KMS-11 (cell line): ENCODE measurements at regions not wholly inside any gene's neighbourhood (a gene's known extent, or its start where the extent isn't known, plus 50 kb on each side); places are given as distances from the start of the nearest gene placed in this dataset.

ENCODE experiments used
- H2AFZ ChIP-seq: fragments of 200-600 bp; sonication (generic); 2 replicates; pipeline ENCODE4 v1.6.1; 2016; ENCODE audit warnings: antibody characterized with exemption, mixed run types, low read depth
- H3K27ac ChIP-seq: fragments of 200-600 bp; sonication (generic); 2 replicates; pipeline ENCODE4 v1.6.1; 2016; ENCODE audit warnings: mild to moderate bottlenecking, mixed run types
- H3K27me3 ChIP-seq: fragments of 200-600 bp; sonication (generic); 2 replicates; pipeline ENCODE4 v1.6.1; 2017; ENCODE audit warnings: mild to moderate bottlenecking, low read depth, mixed run types, moderate library complexity; ENCODE audit not compliant: insufficient read depth
- H3K36me3 ChIP-seq: fragments of 200-600 bp; sonication (generic); 2 replicates; pipeline ENCODE4 v1.6.1; 2017; ENCODE audit warnings: mild to moderate bottlenecking, mixed run types; ENCODE audit not compliant: insufficient read depth
- H3K4me1 ChIP-seq: fragments of 200-600 bp; sonication (generic); 2 replicates; pipeline ENCODE4 v1.6.1; 2016; ENCODE audit warnings: mild to moderate bottlenecking, low read depth, mixed run types; ENCODE audit not compliant: poor library complexity, severe bottlenecking
- H3K4me2 ChIP-seq: fragments of 200-600 bp; sonication (generic); 2 replicates; pipeline ENCODE4 v1.7.0; 2016; ENCODE audit warnings: mild to moderate bottlenecking, mixed run types
- H3K4me3 ChIP-seq: fragments of 200-600 bp; sonication (generic); IDR thresholded peaks from 2 replicates; pipeline ENCODE4 v1.6.1; 2017; ENCODE audit warnings: low read depth, low read length, mixed read lengths; ENCODE audit not compliant: insufficient read depth
- H3K79me2 ChIP-seq: fragments of 200-600 bp; sonication (generic); 2 replicates; pipeline ENCODE4 v1.6.1; 2016; ENCODE audit warnings: low read depth, mixed run types; ENCODE audit not compliant: insufficient read depth
- H3K9ac ChIP-seq: fragments of 200-600 bp; sonication (generic); 2 replicates; pipeline ENCODE4 v1.6.1; 2016; ENCODE audit warnings: mild to moderate bottlenecking, mixed run types
- H4K20me1 ChIP-seq: fragments of 200-600 bp; sonication (generic); 2 replicates; pipeline ENCODE4 v1.6.1; 2016; ENCODE audit warnings: mild to moderate bottlenecking, mixed run types; ENCODE audit not compliant: insufficient read depth
- TF ChIP-seq, protein P1 (sequence below): fragments of 200-600 bp; sonication (generic); conservative IDR thresholded peaks from 2 replicates; pipeline ENCODE4 v1.6.1; 2017; ENCODE audit warnings: low read depth, mild to moderate bottlenecking, antibody characterized with exemption, low read length, moderate library complexity, mixed read lengths

DNA sequence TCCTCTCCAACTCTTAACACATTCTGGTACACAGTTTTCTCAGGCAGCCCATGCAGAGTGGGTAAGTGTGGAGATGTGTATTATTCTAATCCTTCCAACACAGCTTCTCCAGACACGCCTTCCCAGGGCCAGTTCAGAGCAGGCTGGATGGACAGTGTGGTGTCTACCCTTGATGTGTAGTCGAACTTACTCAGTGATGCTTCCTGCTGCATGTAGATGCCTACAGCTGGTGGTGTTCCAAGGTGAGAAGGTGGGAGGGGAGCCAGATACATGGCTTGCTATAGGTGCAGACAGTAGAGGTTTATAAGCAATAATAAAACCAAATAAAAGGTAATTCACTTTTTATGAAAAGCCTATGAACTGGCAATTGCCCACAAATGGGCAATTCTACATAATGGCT is 104.0 kb downstream of the QRSL1 start:
- H3K36me3 ChIP-seq, result no peaks in the 10 kb centered on the region
- TF ChIP-seq, protein P1, sequence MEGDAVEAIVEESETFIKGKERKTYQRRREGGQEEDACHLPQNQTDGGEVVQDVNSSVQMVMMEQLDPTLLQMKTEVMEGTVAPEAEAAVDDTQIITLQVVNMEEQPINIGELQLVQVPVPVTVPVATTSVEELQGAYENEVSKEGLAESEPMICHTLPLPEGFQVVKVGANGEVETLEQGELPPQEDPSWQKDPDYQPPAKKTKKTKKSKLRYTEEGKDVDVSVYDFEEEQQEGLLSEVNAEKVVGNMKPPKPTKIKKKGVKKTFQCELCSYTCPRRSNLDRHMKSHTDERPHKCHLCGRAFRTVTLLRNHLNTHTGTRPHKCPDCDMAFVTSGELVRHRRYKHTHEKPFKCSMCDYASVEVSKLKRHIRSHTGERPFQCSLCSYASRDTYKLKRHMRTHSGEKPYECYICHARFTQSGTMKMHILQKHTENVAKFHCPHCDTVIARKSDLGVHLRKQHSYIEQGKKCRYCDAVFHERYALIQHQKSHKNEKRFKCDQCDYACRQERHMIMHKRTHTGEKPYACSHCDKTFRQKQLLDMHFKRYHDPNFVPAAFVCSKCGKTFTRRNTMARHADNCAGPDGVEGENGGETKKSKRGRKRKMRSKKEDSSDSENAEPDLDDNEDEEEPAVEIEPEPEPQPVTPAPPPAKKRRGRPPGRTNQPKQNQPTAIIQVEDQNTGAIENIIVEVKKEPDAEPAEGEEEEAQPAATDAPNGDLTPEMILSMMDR, result no peak
- no peaks in the 10 kb centered on the region for H3K79me2 ChIP-seq
- no peak overlapping the region for H2AFZ ChIP-seq
- H3K4me1 ChIP-seq, result no peaks in the 10 kb centered on the region
- no peak overlapping the region for H3K4me3 ChIP-seq
- H3K27ac ChIP-seq, result no peak overlapping the region
- H3K4me2 ChIP-seq, result no peak overlapping the region
- no peaks in the 10 kb centered on the region for H3K27me3 ChIP-seq
- no peaks in the 10 kb centered on the region for H4K20me1 ChIP-seq
- no peak overlapping the region for H3K9ac ChIP-seq

DNA sequence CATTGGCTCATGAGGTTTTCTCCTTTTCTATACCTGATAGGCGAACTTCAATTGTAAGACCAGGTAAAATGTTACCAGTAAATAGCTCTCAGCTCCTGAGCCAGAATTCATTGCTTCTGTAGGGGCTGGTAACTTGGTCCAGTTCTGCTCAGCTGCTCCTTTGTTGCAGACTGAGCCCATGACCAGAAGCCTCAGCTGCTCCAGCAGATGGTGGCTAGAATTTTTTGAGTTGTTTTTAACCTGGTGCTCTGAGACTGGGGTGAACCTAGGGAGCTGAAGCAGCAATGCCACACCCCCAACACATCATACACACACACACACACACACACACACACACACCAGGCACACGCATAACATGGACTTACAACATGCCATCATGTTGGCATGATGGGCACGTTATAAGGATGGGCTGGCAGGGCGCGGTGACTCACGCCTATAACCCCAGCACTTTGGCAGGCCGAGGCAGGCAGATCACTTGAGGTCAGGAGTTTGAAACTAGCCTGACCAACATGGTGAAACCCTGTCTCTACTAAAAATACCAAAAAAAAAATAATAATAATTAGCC is 103.1 kb downstream of the QRSL1 start:
- no peaks in the 10 kb centered on the region for H3K36me3 ChIP-seq
- no peak overlapping the region for H3K4me2 ChIP-seq
- no peak overlapping the region for H3K4me3 ChIP-seq
- no peaks in the 10 kb centered on the region for H3K79me2 ChIP-seq
- H3K27me3 ChIP-seq, result no peaks in the 10 kb centered on the region
- no peak overlapping the region for H3K9ac ChIP-seq
- TF ChIP-seq, protein P1, result no peak
- no peak overlapping the region for H2AFZ ChIP-seq
- H3K27ac ChIP-seq, result no peak overlapping the region
- H4K20me1 ChIP-seq, result no peaks in the 10 kb centered on the region
- no peaks in the 10 kb centered on the region for H3K4me1 ChIP-seq

DNA sequence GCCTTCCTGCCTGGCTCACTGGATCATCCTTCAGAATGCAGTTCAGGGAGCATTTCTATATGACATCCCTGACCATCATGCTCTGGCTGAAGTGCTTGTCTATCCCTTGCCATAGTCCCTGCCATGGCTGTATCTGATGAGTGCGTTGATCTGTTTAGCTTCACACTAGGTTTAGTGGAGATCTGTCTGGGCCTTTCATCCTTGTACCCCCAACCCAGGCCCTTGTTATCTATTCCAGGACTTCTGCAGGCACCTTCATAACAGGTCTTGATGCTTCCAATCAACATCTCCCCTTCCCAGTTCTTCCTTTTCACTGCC is 102.4 kb downstream of the QRSL1 start:
- no peaks in the 10 kb centered on the region for H3K4me1 ChIP-seq
- TF ChIP-seq, protein P1, result no peak
- H3K9ac ChIP-seq, result no peak overlapping the region
- H3K4me2 ChIP-seq, result no peak overlapping the region
- no peaks in the 10 kb centered on the region for H3K36me3 ChIP-seq
- no peaks in the 10 kb centered on the region for H3K27me3 ChIP-seq
- H3K4me3 ChIP-seq, result no peak overlapping the region
- no peaks in the 10 kb centered on the region for H4K20me1 ChIP-seq
- H3K27ac ChIP-seq, result no peak overlapping the region
- no peak overlapping the region for H2AFZ ChIP-seq
- no peaks in the 10 kb centered on the region for H3K79me2 ChIP-seq

DNA sequence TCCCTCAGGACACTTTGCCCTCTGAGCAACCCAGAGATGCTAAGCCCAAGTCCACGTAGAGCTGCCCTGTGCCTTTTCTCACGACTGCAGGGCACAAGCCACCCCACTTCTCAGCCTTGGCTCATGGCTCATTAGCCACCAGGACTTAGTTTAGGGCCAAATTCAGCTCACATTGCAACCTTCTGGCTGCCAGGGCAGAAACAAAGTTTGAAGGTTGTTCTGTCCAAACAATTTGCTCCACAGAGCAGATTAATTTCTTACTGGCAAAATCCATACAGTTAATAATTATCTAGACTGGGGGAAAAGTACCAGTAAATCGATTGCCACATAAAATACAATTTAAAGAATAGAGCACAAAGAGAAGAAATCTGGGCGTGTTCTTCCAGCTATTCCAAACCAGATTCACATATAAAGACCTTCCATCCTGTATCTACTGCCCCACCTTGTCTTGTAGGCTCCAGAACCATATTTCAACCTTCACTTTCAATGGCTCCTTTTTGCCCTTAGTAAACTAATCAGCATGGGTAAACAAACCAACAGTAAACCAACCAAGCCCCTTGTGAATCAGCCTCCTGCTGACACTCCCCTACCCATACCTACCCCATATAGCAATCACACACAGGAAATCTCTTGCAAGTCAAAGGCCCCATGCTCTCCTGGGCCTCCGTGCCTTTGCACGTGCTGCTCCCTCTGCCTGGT is 101.9 kb downstream of the QRSL1 start:
- H3K9ac ChIP-seq, result no peak overlapping the region
- H3K27me3 ChIP-seq, result no peaks in the 10 kb centered on the region
- H3K27ac ChIP-seq, result no peak overlapping the region
- H3K79me2 ChIP-seq, result no peaks in the 10 kb centered on the region
- H3K4me3 ChIP-seq, result no peak overlapping the region
- H3K36me3 ChIP-seq, result no peaks in the 10 kb centered on the region
- H4K20me1 ChIP-seq, result no peaks in the 10 kb centered on the region
- no peaks in the 10 kb centered on the region for H3K4me1 ChIP-seq
- no peak overlapping the region for H3K4me2 ChIP-seq
- TF ChIP-seq, protein P1, result no peak
- H2AFZ ChIP-seq, result no peak overlapping the region
